Omental fat pad (tissue), 3 donors: ENCODE measurements at regions not wholly inside any gene's neighbourhood (a gene's known extent, or its start where the extent isn't known, plus 50 kb on each side); places are given as distances from the start of the nearest gene placed in this dataset.

Experiments
- ATAC-seq: fragments of 150-250 bp; one replicate; pipeline ENCODE4 v1.9.1; 2016; ENCODE audit warnings: mild to moderate bottlenecking, moderate library complexity; ENCODE audit not compliant: low FRiP score
- DNase-seq: peaks from one replicate; pipeline ENCODE4 v3.0.0-alpha.2; 2019; ENCODE audit warnings: low spot score
- TF ChIP-seq, protein P1 (sequence below), 3 donors: fragments of 450-650 bp; IDR thresholded peaks; one replicate each; pipeline ENCODE4 v1.5.1; 2016 to 2017; ENCODE audit warnings: antibody characterized with exemption in 3 of 3, mild to moderate bottlenecking in 3 of 3, moderate library complexity in 2 of 3

DNA sequence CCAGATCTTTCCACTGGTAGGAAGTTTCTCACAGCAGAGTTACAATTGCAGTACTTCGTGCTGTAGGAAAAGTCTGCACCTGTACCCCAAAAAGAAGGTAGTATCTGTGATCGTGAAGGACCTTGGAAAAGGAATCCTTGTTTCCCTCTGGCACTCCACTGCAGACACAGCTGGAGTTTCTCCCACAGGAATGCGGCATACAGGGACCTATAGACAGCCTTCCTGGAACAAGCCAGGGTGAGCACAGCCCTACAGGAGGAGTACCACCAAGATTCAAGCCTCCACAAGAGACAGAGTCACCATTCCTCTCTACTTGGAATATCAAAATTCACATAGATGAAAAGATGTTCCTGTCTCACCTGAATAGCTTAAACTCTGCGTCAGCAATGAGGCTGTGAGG, 372.4 kb downstream of the CMPK2 start:
- TF ChIP-seq, protein P1, sequence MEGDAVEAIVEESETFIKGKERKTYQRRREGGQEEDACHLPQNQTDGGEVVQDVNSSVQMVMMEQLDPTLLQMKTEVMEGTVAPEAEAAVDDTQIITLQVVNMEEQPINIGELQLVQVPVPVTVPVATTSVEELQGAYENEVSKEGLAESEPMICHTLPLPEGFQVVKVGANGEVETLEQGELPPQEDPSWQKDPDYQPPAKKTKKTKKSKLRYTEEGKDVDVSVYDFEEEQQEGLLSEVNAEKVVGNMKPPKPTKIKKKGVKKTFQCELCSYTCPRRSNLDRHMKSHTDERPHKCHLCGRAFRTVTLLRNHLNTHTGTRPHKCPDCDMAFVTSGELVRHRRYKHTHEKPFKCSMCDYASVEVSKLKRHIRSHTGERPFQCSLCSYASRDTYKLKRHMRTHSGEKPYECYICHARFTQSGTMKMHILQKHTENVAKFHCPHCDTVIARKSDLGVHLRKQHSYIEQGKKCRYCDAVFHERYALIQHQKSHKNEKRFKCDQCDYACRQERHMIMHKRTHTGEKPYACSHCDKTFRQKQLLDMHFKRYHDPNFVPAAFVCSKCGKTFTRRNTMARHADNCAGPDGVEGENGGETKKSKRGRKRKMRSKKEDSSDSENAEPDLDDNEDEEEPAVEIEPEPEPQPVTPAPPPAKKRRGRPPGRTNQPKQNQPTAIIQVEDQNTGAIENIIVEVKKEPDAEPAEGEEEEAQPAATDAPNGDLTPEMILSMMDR (IDR thresholded peaks at IDR 0.05), result no peak
- ATAC-seq, result no peak

DNA sequence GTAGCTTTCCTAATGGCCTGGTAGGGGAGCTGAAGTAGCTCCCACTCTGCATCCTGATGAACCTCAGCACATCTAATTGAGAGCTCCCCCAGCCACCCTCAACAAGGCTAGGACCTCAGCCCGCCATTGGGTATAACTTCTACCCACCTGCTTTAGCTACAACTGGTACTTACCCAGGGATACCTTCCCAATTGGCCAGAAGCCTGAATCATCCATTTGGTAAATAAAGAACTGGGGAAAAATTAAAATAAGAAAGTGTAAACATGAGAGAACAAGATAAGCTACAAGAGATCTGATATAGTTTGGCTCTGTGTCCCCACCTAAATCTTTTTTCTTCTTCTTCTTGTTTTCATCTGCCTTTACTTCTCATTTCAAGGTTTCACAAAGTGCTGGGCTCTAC, 372.0 kb downstream of the CMPK2 start:
- no peak for DNase-seq
- TF ChIP-seq, protein P1 (IDR thresholded peaks at IDR 0.05), result no peak

More for the DNA sequence above, 372.4 kb downstream of the CMPK2 start:
- DNase-seq, result no peak

DNA sequence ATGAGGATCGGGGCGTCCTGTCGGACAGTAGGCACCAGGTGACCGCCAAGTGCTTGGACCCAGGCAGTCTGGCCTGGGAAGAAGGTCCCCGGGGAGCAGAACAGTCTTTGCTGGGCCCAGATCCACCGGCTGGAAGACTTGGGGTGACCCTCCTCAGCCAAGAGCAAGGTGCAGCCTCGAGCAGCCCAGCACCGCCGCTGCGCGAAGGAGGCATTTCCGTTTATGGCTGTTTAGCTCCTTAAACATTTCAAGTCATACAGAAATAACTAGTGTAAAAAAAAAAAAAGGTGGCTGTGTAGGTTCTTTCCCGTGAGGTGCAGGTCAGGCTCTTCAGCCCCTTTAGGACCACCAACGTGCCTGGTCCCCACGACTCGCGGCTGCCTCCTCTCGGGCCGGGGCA, 370.2 kb downstream of the CMPK2 start:
- DNase-seq, result no peak
- TF ChIP-seq, protein P1 (IDR thresholded peaks at IDR 0.05), result no peak
- ATAC-seq, result no peak

More for the DNA sequence above, 372.0 kb downstream of the CMPK2 start:
- no peak for ATAC-seq

DNA sequence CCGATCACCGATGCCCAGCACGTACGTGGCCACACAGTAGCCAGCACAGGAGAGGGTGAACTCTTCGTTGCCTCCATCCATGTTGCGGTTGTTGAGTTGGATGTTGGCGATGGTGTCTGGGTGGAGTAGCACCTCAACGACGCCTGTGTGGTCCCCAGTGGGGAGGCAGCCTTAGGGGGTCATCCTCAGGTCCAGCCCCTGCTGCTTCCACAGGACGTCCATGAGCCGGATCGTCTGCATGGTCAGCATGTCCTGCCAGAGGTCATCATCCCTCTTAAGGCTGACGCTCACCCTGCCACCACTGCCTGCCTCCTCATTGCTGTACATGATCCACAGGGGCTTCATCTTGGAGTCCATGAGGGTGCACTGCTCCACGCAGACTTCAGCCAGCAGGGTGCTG, 369.3 kb downstream of the CMPK2 start:
- TF ChIP-seq, protein P1 (IDR thresholded peaks at IDR 0.05), result no peak
- DNase-seq (no peak), ATAC-seq (no peak)

DNA sequence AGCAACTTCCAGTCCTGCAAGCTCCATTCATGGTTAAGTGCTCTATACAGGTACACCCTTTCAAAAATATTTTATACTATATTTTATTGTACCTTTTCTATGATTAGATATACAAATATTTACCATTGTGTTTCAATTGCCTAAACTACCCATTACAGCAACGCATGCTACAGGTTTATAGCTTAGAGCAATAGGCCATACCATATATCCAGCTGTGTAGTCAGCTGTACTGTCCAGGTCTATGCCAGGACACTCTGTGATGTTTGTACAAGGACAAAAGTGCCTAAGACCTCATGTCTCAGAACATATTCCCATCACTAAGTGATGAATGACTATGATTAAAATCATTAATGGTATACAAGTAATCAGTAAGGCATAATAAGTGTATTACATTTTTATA, 368.7 kb downstream of the CMPK2 start:
- no peak for DNase-seq
- no peak for ATAC-seq
- TF ChIP-seq, protein P1 (IDR thresholded peaks at IDR 0.05), result no peak

DNA sequence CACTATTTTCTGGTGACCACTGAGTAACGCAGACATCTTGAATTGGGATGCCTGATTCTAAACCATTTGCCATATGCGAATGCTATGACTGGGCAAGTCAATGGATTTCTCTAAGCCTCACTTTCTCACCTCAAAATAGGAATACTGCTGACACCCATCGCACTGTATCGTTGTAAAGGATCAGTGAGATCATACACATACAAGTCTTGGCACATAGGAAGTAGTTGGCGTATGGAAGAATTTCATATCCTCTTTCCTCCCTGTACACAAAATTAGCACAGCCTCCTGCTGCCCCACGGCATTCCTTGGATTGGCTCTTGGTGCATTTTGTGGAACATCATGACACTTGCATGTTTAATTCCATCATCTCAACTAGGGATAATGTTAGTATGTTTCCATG, 366.9 kb downstream of the CMPK2 start:
- DNase-seq (no peak), ATAC-seq (no peak)
- TF ChIP-seq, protein P1 (IDR thresholded peaks at IDR 0.05), result no peak

DNA sequence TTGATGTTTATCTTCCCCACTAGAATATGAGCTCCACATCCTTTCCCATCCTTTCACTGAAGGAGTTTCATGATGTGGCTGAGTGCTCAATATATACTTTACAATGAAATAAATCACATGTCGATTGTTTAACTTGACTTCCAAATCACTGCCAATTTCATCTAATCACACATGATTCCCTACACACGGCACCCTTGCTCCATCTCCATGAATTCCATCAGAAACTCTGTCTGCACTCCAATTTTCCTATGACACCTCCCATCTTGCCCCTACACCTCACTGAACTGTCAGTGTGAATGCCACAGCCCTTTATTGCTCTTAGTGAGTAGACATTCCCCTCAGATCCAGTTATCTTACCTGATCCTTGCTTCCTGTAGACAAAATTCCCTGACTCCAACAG, 366.0 kb downstream of the CMPK2 start:
- no peak for ATAC-seq
- TF ChIP-seq, protein P1 (IDR thresholded peaks at IDR 0.05), result no peak
- no peak for DNase-seq
